Sigmoid colon (tissue), 3 donors: ENCODE measurements at regions not wholly inside any gene's neighbourhood (a gene's known extent, or its start where the extent isn't known, plus 50 kb on each side); places are given as distances from the start of the nearest gene placed in this dataset.

ENCODE experiments used
- CTCF ChIP-seq, 4 experiments: fragments of 450-650 bp in 3 of 4; fragments of 200-600 bp in 1 of 4; IDR thresholded peaks; one replicate each; pipeline ENCODE4 v1.5.1; 2016 to 2019; ENCODE audit warnings: antibody characterized with exemption in 4 of 4, mild to moderate bottlenecking in 3 of 4, moderate library complexity in 2 of 4
- POLR2A ChIP-seq, 2 donors: fragments of 450-650 bp; IDR thresholded peaks; one replicate each; pipeline ENCODE4 v1.6.1; 2016; ENCODE audit warnings: antibody characterized with exemption in 2 of 2, mild to moderate bottlenecking in 2 of 2, moderate library complexity in 2 of 2

- TF ChIP-seq POLR2A (IDR thresholded peaks at IDR 0.05) (no peak), CTCF (IDR thresholded peaks at IDR 0.05) (no peak)
Measured at GRCh38 chr7:89826557-89826956, 327.7 kb upstream of the STEAP1 start.
